Mucosa of gallbladder (tissue), 1 donor: ENCODE measurements at regions not wholly inside any gene's neighbourhood (a gene's known extent, or its start where the extent isn't known, plus 50 kb on each side); places are given as distances from the start of the nearest gene placed in this dataset.

Experiments
- DNase-seq: peaks from one replicate; pipeline ENCODE4 v3.0.0-alpha.2; 2020; ENCODE audit warnings: low spot score
- donor health status: DM: no; HTN: no; CAD: no.

- DNase-seq, result no peak
These were observed 210.6 kb upstream of the FAT1 start for GRCh38 chr4:186934244-186934643.

- no peak for DNase-seq
These were observed 211.3 kb upstream of the FAT1 start for GRCh38 chr4:186934841-186935443.

- no peak for DNase-seq
These were observed 212.2 kb upstream of the FAT1 start for GRCh38 chr4:186935901-186936300.

GRCh38 chr4:186936496-186937375 lies 213.1 kb upstream of the FAT1 start:
- no peak for DNase-seq

GRCh38 chr4:186939226-186939625 lies 215.6 kb upstream of the FAT1 start:
- no peak for DNase-seq

- DNase-seq, result no peak
These were observed 216.1 kb upstream of the FAT1 start for GRCh38 chr4:186939766-186940165.

GRCh38 chr4:186940476-186940875 lies 216.8 kb upstream of the FAT1 start:
- DNase-seq, result no peak

GRCh38 chr4:186942758-186943377 lies 219.2 kb upstream of the FAT1 start:
- DNase-seq, result no peak

GRCh38 chr4:186943411-186943810 lies 219.8 kb upstream of the FAT1 start:
- no peak for DNase-seq

- DNase-seq, result no peak
These were observed 222.5 kb upstream of the FAT1 start for GRCh38 chr4:186946136-186946535.

- no peak for DNase-seq
These were observed 223.1 kb upstream of the FAT1 start for GRCh38 chr4:186946682-186947294.

GRCh38 chr4:186948361-186949242 lies 224.9 kb upstream of the FAT1 start:
- DNase-seq, result no peak

GRCh38 chr4:186949847-186950246 lies 226.2 kb upstream of the FAT1 start:
- DNase-seq, result no peak

- DNase-seq, result no peak
These were observed 229.1 kb upstream of the FAT1 start for GRCh38 chr4:186952709-186953108.

- DNase-seq, result no peak
These were observed 230.1 kb upstream of the FAT1 start for GRCh38 chr4:186953599-186954260.

GRCh38 chr4:186954509-186954908 lies 230.9 kb upstream of the FAT1 start:
- no peak for DNase-seq

- no peak for DNase-seq
These were observed 231.3 kb upstream of the FAT1 start for GRCh38 chr4:186954956-186955355.

GRCh38 chr4:186957952-186958555 lies 234.4 kb upstream of the FAT1 start:
- DNase-seq, result no peak

- DNase-seq, result no peak
These were observed 235.2 kb upstream of the FAT1 start for GRCh38 chr4:186958726-186959350.
